Naive thymus-derived CD8-positive, alpha-beta T cell (primary cell): ENCODE measurements at regions not wholly inside any gene's neighbourhood (a gene's known extent, or its start where the extent isn't known, plus 50 kb on each side); places are given as distances from the start of the nearest gene placed in this dataset.

Experiments used
- ATAC-seq, 2 donors: fragments of 150-1000 bp; cut with Tn5 transposase in 1 of 2; sonication (Bioruptor Pico), chemical (Tn5 transposase) in 1 of 2; 1 replicate in 1 of 2; 2 replicates in 1 of 2; pipeline ENCODE4 v1.10.0; 2021; ENCODE audit warnings: mild to moderate bottlenecking in 2 of 2, moderate library complexity in 2 of 2
- POLR2A ChIA-PET: fragments of 350-600 bp; sonication (Branson Sonifier 250); formaldehyde crosslinking; loops from one replicate; lab custom pipeline; 2021; ENCODE audit warnings: antibody characterized with exemption; lab: Charles Lee
- DNase-seq, 10 donors: peaks; one replicate each; pipeline versions ENCODE4 v3.0.0 to v3.0.0-alpha.2; 2020 to 2022
- H3K27ac Mint-ChIP-seq, 10 donors: one replicate each; pipeline ENCODE4 v1.8.0; 2020 to 2022; ENCODE audit warnings: mild to moderate bottlenecking in 10 of 10, mixed read lengths in 10 of 10, moderate library complexity in 4 of 10, inconsistent platforms in 1 of 10
- H3K27me3 Mint-ChIP-seq, 5 donors: one replicate each; pipeline ENCODE4 v1.8.0; 2021 to 2022; ENCODE audit warnings: mixed read lengths in 5 of 5
- H3K36me3 Mint-ChIP-seq, 3 donors: one replicate each; pipeline ENCODE4 v1.8.0; 2020 to 2022; ENCODE audit warnings: mixed read lengths in 3 of 3, mild to moderate bottlenecking in 2 of 3, inconsistent platforms in 1 of 3
- H3K4me1 Mint-ChIP-seq, 4 donors: one replicate each; pipeline ENCODE4 v1.8.0; 2021 to 2022; ENCODE audit warnings: mixed read lengths in 4 of 4
- H3K4me3 Mint-ChIP-seq, 10 donors: one replicate each; pipeline ENCODE4 v1.8.0; 2020 to 2022; ENCODE audit warnings: mild to moderate bottlenecking in 10 of 10, mixed read lengths in 10 of 10, moderate library complexity in 6 of 10, inconsistent platforms in 1 of 10
- H3K9me3 Mint-ChIP-seq, 9 donors: one replicate each; pipeline ENCODE4 v1.8.0; 2020 to 2022; ENCODE audit warnings: mixed read lengths in 9 of 9, mild to moderate bottlenecking in 3 of 9, inconsistent platforms in 1 of 9, moderate library complexity in 1 of 9

- no peak overlapping the region for H3K4me3 Mint-ChIP-seq
- peaks cover 0 to 4% (median 0%) of the 10 kb centered on the region in 5 donors for H3K27me3 Mint-ChIP-seq
- ATAC-seq (no peak), DNase-seq (no peak)
- peaks cover 0 to 13% (median 0%) of the 10 kb centered on the region in 9 donors for H3K9me3 Mint-ChIP-seq
- H3K4me1 Mint-ChIP-seq, result no peaks in the 10 kb centered on the region
- POLR2A ChIA-PET, result no interaction called here
- peaks cover 0 to 2% (median 0%) of the 10 kb centered on the region in 3 donors for H3K36me3 Mint-ChIP-seq
- no peak overlapping the region for H3K27ac Mint-ChIP-seq
Observed at GRCh38 chr18:25470062-25470461, 118.1 kb upstream of the ZNF521 start.

- POLR2A ChIA-PET, result no interaction called here
- no peak overlapping the region for H3K4me3 Mint-ChIP-seq
- peaks cover 0 to 2% (median 0%) of the 10 kb centered on the region in 3 donors for H3K36me3 Mint-ChIP-seq
- DNase-seq (no peak), ATAC-seq (no peak)
- H3K4me1 Mint-ChIP-seq, result no peaks in the 10 kb centered on the region
- H3K27ac Mint-ChIP-seq, result no peak overlapping the region
- H3K27me3 Mint-ChIP-seq, result peaks cover 0 to 4% (median 0%) of the 10 kb centered on the region in 5 donors
- peaks cover 0 to 13% (median 0%) of the 10 kb centered on the region in 9 donors for H3K9me3 Mint-ChIP-seq
Observed at GRCh38 chr18:25469489-25469888, 117.5 kb upstream of the ZNF521 start.

- ATAC-seq (no peak), DNase-seq (no peak)
- peaks cover 0 to 13% (median 0%) of the 10 kb centered on the region in 9 donors for H3K9me3 Mint-ChIP-seq
- no peaks in the 10 kb centered on the region for H3K4me1 Mint-ChIP-seq
- H3K36me3 Mint-ChIP-seq, result peaks cover 0 to 2% (median 0%) of the 10 kb centered on the region in 3 donors
- no peak overlapping the region for H3K27ac Mint-ChIP-seq
- POLR2A ChIA-PET, result no interaction called here
- H3K4me3 Mint-ChIP-seq, result no peak overlapping the region
- peaks cover 0 to 4% (median 0%) of the 10 kb centered on the region in 5 donors for H3K27me3 Mint-ChIP-seq
Observed at GRCh38 chr18:25467226-25467987, 115.4 kb upstream of the ZNF521 start.

GRCh38 chr18:25465152-25465732, 113.3 kb upstream of the ZNF521 start:
- no peak for DNase-seq
- H3K27ac Mint-ChIP-seq, result no peak overlapping the region
- no peaks in the 10 kb centered on the region for H3K36me3 Mint-ChIP-seq
- H3K27me3 Mint-ChIP-seq, result peaks cover 0 to 1% (median 0%) of the 10 kb centered on the region in 5 donors
- H3K9me3 Mint-ChIP-seq, result peaks cover 0 to 2% (median 0%) of the 10 kb centered on the region in 9 donors
- no peaks in the 10 kb centered on the region for H3K4me1 Mint-ChIP-seq
- no peak for ATAC-seq
- H3K4me3 Mint-ChIP-seq, result no peak overlapping the region
- POLR2A ChIA-PET, result no interaction called here

GRCh38 chr18:25464227-25464626, 112.3 kb upstream of the ZNF521 start:
- Mint-ChIP-seq H3K4me3 (no peak overlapping the region), H3K9me3 (peaks cover 0 to 2% (median 0%) of the 10 kb centered on the region in 9 donors), H3K4me1 (no peaks in the 10 kb centered on the region), H3K27me3 (peaks cover 0 to 3% (median 0%) of the 10 kb centered on the region in 5 donors), H3K27ac (no peak overlapping the region), H3K36me3 (no peaks in the 10 kb centered on the region)
- DNase-seq (no peak), ATAC-seq (no peak)
- POLR2A ChIA-PET, result no interaction called here

- Mint-ChIP-seq H3K9me3 (peaks cover 0 to 2% (median 0%) of the 10 kb centered on the region in 9 donors), H3K36me3 (no peaks in the 10 kb centered on the region), H3K4me3 (no peak overlapping the region), H3K27me3 (peaks cover 0 to 7% (median 0%) of the 10 kb centered on the region in 5 donors), H3K27ac (no peak overlapping the region), H3K4me1 (no peaks in the 10 kb centered on the region)
- DNase-seq, result no peak
- POLR2A ChIA-PET, result no interaction called here
- no peak for ATAC-seq
Observed at GRCh38 chr18:25463726-25464125, 111.8 kb upstream of the ZNF521 start.

GRCh38 chr18:25459814-25460213, 107.8 kb upstream of the ZNF521 start:
- no peaks in the 10 kb centered on the region for H3K36me3 Mint-ChIP-seq
- H3K9me3 Mint-ChIP-seq, result peaks cover 0 to 2% (median 0%) of the 10 kb centered on the region in 9 donors
- POLR2A ChIA-PET, result no interaction called here
- no peak overlapping the region for H3K27ac Mint-ChIP-seq
- DNase-seq, result no peak
- H3K4me3 Mint-ChIP-seq, result no peak overlapping the region
- no peak for ATAC-seq
- H3K4me1 Mint-ChIP-seq, result no peaks in the 10 kb centered on the region
- peaks cover 0 to 25% (median 2%) of the 10 kb centered on the region in 5 donors for H3K27me3 Mint-ChIP-seq

- POLR2A ChIA-PET, result no interaction called here
- Mint-ChIP-seq H3K27ac (no peak overlapping the region), H3K4me3 (no peak overlapping the region), H3K4me1 (no peaks in the 10 kb centered on the region), H3K27me3 (peaks cover 0 to 25% (median 2%) of the 10 kb centered on the region in 5 donors), H3K9me3 (peaks cover 0 to 2% (median 0%) of the 10 kb centered on the region in 9 donors), H3K36me3 (no peaks in the 10 kb centered on the region)
- no peak for DNase-seq
- ATAC-seq, result no peak
Observed at GRCh38 chr18:25457601-25458000, 105.6 kb upstream of the ZNF521 start.

- H3K27ac Mint-ChIP-seq, result no peak overlapping the region
- peaks cover 0 to 25% (median 2%) of the 10 kb centered on the region in 5 donors for H3K27me3 Mint-ChIP-seq
- POLR2A ChIA-PET, result no interaction called here
- DNase-seq (no peak), ATAC-seq (no peak)
- no peaks in the 10 kb centered on the region for H3K4me1 Mint-ChIP-seq
- no peak overlapping the region for H3K4me3 Mint-ChIP-seq
- peaks cover 0 to 4% (median 0%) of the 10 kb centered on the region in 9 donors for H3K9me3 Mint-ChIP-seq
- no peaks in the 10 kb centered on the region for H3K36me3 Mint-ChIP-seq
Observed at GRCh38 chr18:25457126-25457525, 105.2 kb upstream of the ZNF521 start.

- Mint-ChIP-seq H3K27ac (no peak overlapping the region), H3K9me3 (peaks cover 0 to 2% (median 0%) of the 10 kb centered on the region in 9 donors), H3K27me3 (peaks cover 0 to 25% (median 2%) of the 10 kb centered on the region in 5 donors), H3K36me3 (no peaks in the 10 kb centered on the region), H3K4me3 (no peak overlapping the region), H3K4me1 (no peaks in the 10 kb centered on the region)
- no peak for ATAC-seq
- DNase-seq, result no peak
- POLR2A ChIA-PET, result no interaction called here
Observed at GRCh38 chr18:25456334-25457010, 104.5 kb upstream of the ZNF521 start.

- H3K27ac Mint-ChIP-seq, result no peak overlapping the region
- H3K36me3 Mint-ChIP-seq, result no peaks in the 10 kb centered on the region
- peaks cover 0 to 25% (median 2%) of the 10 kb centered on the region in 5 donors for H3K27me3 Mint-ChIP-seq
- no peak overlapping the region for H3K4me3 Mint-ChIP-seq
- ATAC-seq (no peak), DNase-seq (no peak)
- POLR2A ChIA-PET, result no interaction called here
- no peaks in the 10 kb centered on the region for H3K4me1 Mint-ChIP-seq
- peaks cover 0 to 9% (median 0%) of the 10 kb centered on the region in 9 donors for H3K9me3 Mint-ChIP-seq
Observed at GRCh38 chr18:25455646-25456045, 103.7 kb upstream of the ZNF521 start.

- Mint-ChIP-seq H3K36me3 (no peaks in the 10 kb centered on the region), H3K27ac (no peak overlapping the region), H3K27me3 (peaks cover 0 to 23% (median 2%) of the 10 kb centered on the region in 5 donors), H3K4me1 (no peaks in the 10 kb centered on the region), H3K4me3 (no peak overlapping the region), H3K9me3 (peaks cover 0 to 9% (median 2%) of the 10 kb centered on the region in 9 donors)
- DNase-seq (no peak), ATAC-seq (no peak)
- POLR2A ChIA-PET, result no interaction called here
Observed at GRCh38 chr18:25455159-25455558, 103.2 kb upstream of the ZNF521 start.

- Mint-ChIP-seq H3K27me3 (peaks cover 0 to 22% (median 2%) of the 10 kb centered on the region in 5 donors), H3K27ac (no peak overlapping the region), H3K4me3 (no peak overlapping the region), H3K9me3 (peaks cover 0 to 9% (median 2%) of the 10 kb centered on the region in 9 donors), H3K4me1 (no peaks in the 10 kb centered on the region), H3K36me3 (no peaks in the 10 kb centered on the region)
- POLR2A ChIA-PET, result no interaction called here
- DNase-seq (no peak), ATAC-seq (no peak)
Observed at GRCh38 chr18:25454730-25455129, 102.8 kb upstream of the ZNF521 start.
